ENCODE measurements at regions not wholly inside any gene's neighbourhood (a gene's known extent, or its start where the extent isn't known, plus 50 kb on each side); places are given as distances from the start of the nearest gene placed in this dataset.

GRCh38 chr21:25462517-25462971 lies 144.7 kb downstream of the MRPL39 start:
- Histone ChIP-seq H3K36me3 (no peaks in the 10 kb centered on the region), H3K9me3 (no peaks in the 10 kb centered on the region), H3K27me3 (no peaks in the 10 kb centered on the region), H3K4me1 (no peaks in the 10 kb centered on the region), H3K27ac (no peak overlapping the region), H3K4me3 (no peak overlapping the region)
- 33% methylated on average over 5 of the region's 5 CpGs for WGBS (ENCODE audit: insufficient coverage, low coverage, low lambda C conversion rate, missing lambda C conversion rate)
- TF ChIP-seq POLR2A (IDR thresholded peaks at IDR 0.05) (no peak), CTCF (IDR thresholded peaks at IDR 0.05) (no peak)
- ATAC-seq (no peak), DNase-seq (no peak)
- intact Hi-C loops (cut with DNase I): no loop called here

- Histone ChIP-seq H3K27me3 (no peaks in the 10 kb centered on the region), H3K27ac (no peak overlapping the region), H3K36me3 (no peaks in the 10 kb centered on the region), H3K4me3 (no peak overlapping the region), H3K9me3 (no peaks in the 10 kb centered on the region), H3K4me1 (no peaks in the 10 kb centered on the region)
- intact Hi-C loops (cut with DNase I): no loop called here
- 0% methylated on average over 1 of the region's 1 CpG for WGBS (ENCODE audit: insufficient coverage, low coverage, low lambda C conversion rate, missing lambda C conversion rate)
- TF ChIP-seq POLR2A (IDR thresholded peaks at IDR 0.05) (no peak), CTCF (IDR thresholded peaks at IDR 0.05) (no peak)
- ATAC-seq (no peak), DNase-seq (no peak)
Observed at GRCh38 chr21:25461725-25462124, 145.6 kb downstream of the MRPL39 start.

- ATAC-seq (no peak), DNase-seq (no peak)
- Histone ChIP-seq H3K36me3 (no peaks in the 10 kb centered on the region), H3K4me1 (no peaks in the 10 kb centered on the region), H3K4me3 (no peak overlapping the region), H3K27ac (no peak overlapping the region), H3K27me3 (no peaks in the 10 kb centered on the region), H3K9me3 (no peaks in the 10 kb centered on the region)
- TF ChIP-seq CTCF (IDR thresholded peaks at IDR 0.05): no peak
- no peak for TF ChIP-seq POLR2A (IDR thresholded peaks at IDR 0.05)
- intact Hi-C loops (cut with DNase I): no loop called here
- 83% methylated on average over 1 of the region's 1 CpG for WGBS (ENCODE audit: insufficient coverage, low coverage, low lambda C conversion rate, missing lambda C conversion rate)
Observed at GRCh38 chr21:25459993-25460392, 147.3 kb downstream of the MRPL39 start.

- TF ChIP-seq CTCF (IDR thresholded peaks at IDR 0.05): no peak
- no peak for TF ChIP-seq POLR2A (IDR thresholded peaks at IDR 0.05)
- no peak for ATAC-seq
- intact Hi-C loops (cut with DNase I): no loop called here
Observed at GRCh38 chr21:25459365-25459764, 147.9 kb downstream of the MRPL39 start.

GRCh38 chr21:25458484-25458883 lies 148.8 kb downstream of the MRPL39 start:
- WGBS (ENCODE audit: insufficient coverage, low coverage, low lambda C conversion rate, missing lambda C conversion rate): 64% methylated on average over 1 of the region's 1 CpG
- no peaks in the 10 kb centered on the region for H3K27me3 ChIP-seq
- ATAC-seq (no peak), DNase-seq (no peak)
- H3K4me1 ChIP-seq: no peaks in the 10 kb centered on the region
- H3K9me3 ChIP-seq: no peaks in the 10 kb centered on the region
- no peaks in the 10 kb centered on the region for H3K36me3 ChIP-seq
- no peak for TF ChIP-seq CTCF (IDR thresholded peaks at IDR 0.05)
- TF ChIP-seq POLR2A (IDR thresholded peaks at IDR 0.05): no peak
- H3K4me3 ChIP-seq: no peak overlapping the region
- H3K27ac ChIP-seq: no peak overlapping the region
- intact Hi-C loops (cut with DNase I): no loop called here

More at GRCh38 chr21:25459365-25459764, 147.9 kb downstream of the MRPL39 start:
- H3K4me1 ChIP-seq: no peaks in the 10 kb centered on the region
- no peak overlapping the region for H3K4me3 ChIP-seq
- H3K36me3 ChIP-seq: no peaks in the 10 kb centered on the region
- DNase-seq: no peak
- no peaks in the 10 kb centered on the region for H3K27me3 ChIP-seq
- H3K9me3 ChIP-seq: no peaks in the 10 kb centered on the region
- no peak overlapping the region for H3K27ac ChIP-seq
